BLaER1 (cell line): ENCODE measurements at regions not wholly inside any gene's neighbourhood (a gene's known extent, or its start where the extent isn't known, plus 50 kb on each side); places are given as distances from the start of the nearest gene placed in this dataset.

Experiments used
- H3K27ac ChIP-seq: shearing (Covaris generic); formaldehyde crosslinking; 2 replicates; pipeline ENCODE4 v1.8.1; 2022
- H3K27me3 ChIP-seq: shearing (Covaris generic); formaldehyde crosslinking; 2 replicates; pipeline ENCODE4 v1.8.1; 2022
- H3K36me3 ChIP-seq: shearing (Covaris generic); formaldehyde crosslinking; 2 replicates; pipeline ENCODE4 v1.8.1; 2022
- H3K4me1 ChIP-seq: shearing (Covaris generic); formaldehyde crosslinking; 2 replicates; pipeline ENCODE4 v1.8.1; 2022
- H3K4me2 ChIP-seq: shearing (Covaris generic); formaldehyde crosslinking; 2 replicates; pipeline ENCODE4 v1.8.1; 2022
- H3K4me3 ChIP-seq: shearing (Covaris generic); formaldehyde crosslinking; 2 replicates; pipeline ENCODE4 v1.8.1; 2022
- H3K9ac ChIP-seq: shearing (Covaris generic); formaldehyde crosslinking; 2 replicates; pipeline ENCODE4 v1.8.1; 2022
- H3K9me3 ChIP-seq: shearing (Covaris generic); formaldehyde crosslinking; 2 replicates; pipeline ENCODE4 v1.8.1; 2022
- H4K20me1 ChIP-seq: shearing (Covaris generic); formaldehyde crosslinking; 2 replicates; pipeline ENCODE4 v1.8.1; 2022
- Cebpa-rat ChIP-seq: shearing (Covaris generic); IDR thresholded peaks from 2 replicates; pipeline ENCODE4 v1.8.1; 2022

GRCh38 chr10:78752221-78752620 is 316.5 kb upstream of the ZMIZ1 start:
- H4K20me1 ChIP-seq, result peaks cover 5% of the 10 kb centered on the region; the same call in 1 of the 2 replicates
- H3K9ac ChIP-seq, result no peak overlapping the region
- peaks cover 17% of the 10 kb centered on the region for H3K4me1 ChIP-seq
- no peak overlapping the region for H3K4me3 ChIP-seq
- H3K27ac ChIP-seq, result no peak overlapping the region
- TF ChIP-seq Cebpa-rat, result no peak
- peaks cover 16% of the 10 kb centered on the region; the same call in 1 of the 2 replicates for H3K27me3 ChIP-seq
- no peak overlapping the region for H3K4me2 ChIP-seq
- no peaks in the 10 kb centered on the region for H3K9me3 ChIP-seq
- H3K36me3 ChIP-seq, result no peaks in the 10 kb centered on the region

- no peaks in the 10 kb centered on the region for H4K20me1 ChIP-seq
- H3K4me3 ChIP-seq, result no peak overlapping the region
- H3K36me3 ChIP-seq, result no peaks in the 10 kb centered on the region
- peaks cover 16% of the 10 kb centered on the region; the same call in 1 of the 2 replicates for H3K27me3 ChIP-seq
- peaks cover 22% of the 10 kb centered on the region for H3K4me1 ChIP-seq
- no peak overlapping the region for H3K4me2 ChIP-seq
- H3K27ac ChIP-seq, result no peak overlapping the region
- no peak overlapping the region for H3K9ac ChIP-seq
- H3K9me3 ChIP-seq, result no peaks in the 10 kb centered on the region
- no peak for TF ChIP-seq Cebpa-rat
These were observed 316.1 kb upstream of the ZMIZ1 start for GRCh38 chr10:78752708-78753107.

GRCh38 chr10:78754269-78755062 is 314.3 kb upstream of the ZMIZ1 start:
- Histone ChIP-seq H3K9ac (no peak overlapping the region), H3K4me2 (0 out of 2 replicates have a peak overlapping the region, but pooled peaks have one; percentile 3), H3K27me3 (peaks cover 13% of the 10 kb centered on the region; the same call in 1 of the 2 replicates), H3K4me1 (peaks cover 27% of the 10 kb centered on the region), H3K9me3 (no peaks in the 10 kb centered on the region), H3K4me3 (no peak overlapping the region), H3K27ac (no peak overlapping the region), H4K20me1 (no peaks in the 10 kb centered on the region), H3K36me3 (no peaks in the 10 kb centered on the region)
- TF ChIP-seq Cebpa-rat, result no peak

- H3K4me1 ChIP-seq, result peaks cover 27% of the 10 kb centered on the region
- no peak overlapping the region for H3K9ac ChIP-seq
- peaks cover 14% of the 10 kb centered on the region; the same call in 1 of the 2 replicates for H3K27me3 ChIP-seq
- no peak overlapping the region for H3K4me3 ChIP-seq
- no peak overlapping the region for H3K4me2 ChIP-seq
- H3K27ac ChIP-seq, result no peak overlapping the region
- TF ChIP-seq Cebpa-rat, result no peak
- no peaks in the 10 kb centered on the region for H3K36me3 ChIP-seq
- no peaks in the 10 kb centered on the region for H3K9me3 ChIP-seq
- H4K20me1 ChIP-seq, result no peaks in the 10 kb centered on the region
These were observed 313.6 kb upstream of the ZMIZ1 start for GRCh38 chr10:78755063-78755701.

- Histone ChIP-seq H3K27me3 (peaks cover 14% of the 10 kb centered on the region; the same call in 1 of the 2 replicates), H3K4me1 (peaks cover 27% of the 10 kb centered on the region), H3K27ac (no peak overlapping the region), H3K36me3 (no peaks in the 10 kb centered on the region), H4K20me1 (no peaks in the 10 kb centered on the region), H3K9me3 (no peaks in the 10 kb centered on the region), H3K4me2 (no peak overlapping the region; the same call in 1 of the 2 replicates), H3K4me3 (no peak overlapping the region), H3K9ac (no peak overlapping the region)
- TF ChIP-seq Cebpa-rat, result no peak
These were observed 312.8 kb upstream of the ZMIZ1 start for GRCh38 chr10:78755877-78756455.

GRCh38 chr10:78756604-78757343 is 312.0 kb upstream of the ZMIZ1 start:
- peaks cover 27% of the 10 kb centered on the region for H3K4me1 ChIP-seq
- H3K4me2 ChIP-seq, result peak overlapping the region; percentile 76
- H3K9me3 ChIP-seq, result no peaks in the 10 kb centered on the region
- no peaks in the 10 kb centered on the region for H3K36me3 ChIP-seq
- peaks cover 14% of the 10 kb centered on the region; the same call in 1 of the 2 replicates for H3K27me3 ChIP-seq
- H3K27ac ChIP-seq, result no peak overlapping the region
- peak; percentile 80; the same call in 1 of the 2 replicates for TF ChIP-seq Cebpa-rat
- H3K4me3 ChIP-seq, result no peak overlapping the region
- H4K20me1 ChIP-seq, result no peaks in the 10 kb centered on the region
- no peak overlapping the region for H3K9ac ChIP-seq

GRCh38 chr10:78757344-78757925 is 311.3 kb upstream of the ZMIZ1 start:
- H3K27me3 ChIP-seq, result peaks cover 14% of the 10 kb centered on the region; the same call in 1 of the 2 replicates
- no peak overlapping the region for H3K9ac ChIP-seq

GRCh38 chr10:78758176-78758575 is 310.6 kb upstream of the ZMIZ1 start:
- Histone ChIP-seq H3K27me3 (peaks cover 14% of the 10 kb centered on the region; the same call in 1 of the 2 replicates), H3K9me3 (no peaks in the 10 kb centered on the region), H3K4me2 (peak overlapping the region; percentile 76), H4K20me1 (no peaks in the 10 kb centered on the region), H3K27ac (no peak overlapping the region), H3K4me1 (peaks cover 27% of the 10 kb centered on the region), H3K4me3 (no peak overlapping the region), H3K9ac (no peak overlapping the region), H3K36me3 (no peaks in the 10 kb centered on the region)
- TF ChIP-seq Cebpa-rat, result no peak

More at GRCh38 chr10:78757344-78757925, 311.3 kb upstream of the ZMIZ1 start:
- H3K27ac ChIP-seq, result no peak overlapping the region
- no peaks in the 10 kb centered on the region for H4K20me1 ChIP-seq
- no peaks in the 10 kb centered on the region for H3K36me3 ChIP-seq
- H3K4me2 ChIP-seq, result peak overlapping the region; percentile 76
- H3K9me3 ChIP-seq, result no peaks in the 10 kb centered on the region
- H3K4me1 ChIP-seq, result peaks cover 27% of the 10 kb centered on the region
- no peak overlapping the region for H3K4me3 ChIP-seq
- no peak for TF ChIP-seq Cebpa-rat
